ENCODE measurements at regions not wholly inside any gene's neighbourhood (a gene's known extent, or its start where the extent isn't known, plus 50 kb on each side); places are given as distances from the start of the nearest gene placed in this dataset.

- POLR2A ChIA-PET = interaction anchor here (0.6 kb wide), 1 partner anchor 10 kb away, joined by 3 read pairs; no protein-coding TSS in a partner anchor
- Histone ChIP-seq H3K4me2 (ENCODE audit: insufficient read depth, low read length) (no peak overlapping the region), H3K27ac (ENCODE audit: extremely low read depth, low read depth, low read length) (no peak overlapping the region), H2AFZ (ENCODE audit: low read depth, low read length) (no peak overlapping the region), H3K4me3 (no peak overlapping the region), H3K9ac (ENCODE audit: insufficient read depth in 1 of 2, low read depth in 2 of 2, low read length in 2 of 2) (no peak overlapping the region), H4K20me1 (replicated peaks; ENCODE audit: control insufficient read depth, insufficient read depth, low read length) (no peaks in the 10 kb centered on the region), H3K79me2 (ENCODE audit: control insufficient read depth, insufficient read depth, low read length) (no peaks in the 10 kb centered on the region), H3K9me3 (replicated peaks; ENCODE audit: control insufficient read depth, insufficient read depth, low read depth, low read length) (no peaks in the 10 kb centered on the region), H3K36me3 (ENCODE audit: control insufficient read depth, insufficient read depth, low read length) (no peaks in the 10 kb centered on the region), H3K9me1 (ENCODE audit: control insufficient read depth, insufficient read depth, low read length) (no peaks in the 10 kb centered on the region), H3K27me3 (ENCODE audit: control insufficient read depth in 2 of 2, insufficient read depth in 2 of 2, low read length in 2 of 2) (no peaks in the 10 kb centered on the region), H3K4me1 (replicated peaks in 1 of 2; ENCODE audit: control insufficient read depth in 2 of 2, insufficient read depth in 2 of 2, low read length in 2 of 2) (no peaks in the 10 kb centered on the region)
- TF ChIP-seq HMG20B (CRISPR knock-in tag; IDR thresholded peaks at IDR 0.05) = no peak
- TF ChIP-seq ZNF318 (IDR thresholded peaks at IDR 0.05; ENCODE audit: borderline replicate concordance in 1 of 2, low read depth in 1 of 2) = no peak
- TF ChIP-seq PML (IDR thresholded peaks at IDR 0.05; ENCODE audit: low read length) = no peak
- TF ChIP-seq STAT5B (CRISPR knock-in tag; IDR thresholded peaks at IDR 0.05) = no peak
- no peak for TF ChIP-seq MTA2 (IDR thresholded peaks at IDR 0.05; ENCODE audit: low read depth)
- TF ChIP-seq SMC3 (conservative IDR thresholded peaks at IDR 0.05; ENCODE audit: insufficient read depth, low read depth, low read length) = no peak
- DNase-seq (ENCODE audit: extremely low read depth in 1 of 4, low spot score in 3 of 4) (no peak), FAIRE-seq (no peak), ATAC-seq (no peak)
- CTCF ChIA-PET (ENCODE audit: low intra/inter-chr PET ratio) = no interaction called here
- intact Hi-C loops (cut with micrococcal nuclease) = no loop called here
- WGBS (ENCODE audit: insufficient coverage, low coverage, missing lambda C conversion rate) = 0% methylated on average over 5 of the region's 5 CpGs
- in situ Hi-C loops (cut with MboI) = loop anchor here (25.0 kb wide), 1 partner anchor 1202 kb away; no protein-coding TSS in a partner anchor
- BruUV-seq (replicated peaks) = no TSS peak
Observed at GRCh38 chr9:18260521-18260920, 213.4 kb upstream of the ADAMTSL1 start.

All from K562 (cell line).